CD4-positive, CD25-positive, alpha-beta regulatory T cell (primary cell): ENCODE measurements at regions not wholly inside any gene's neighbourhood (a gene's known extent, or its start where the extent isn't known, plus 50 kb on each side); places are given as distances from the start of the nearest gene placed in this dataset.

Source experiments
- ATAC-seq, 2 donors: fragments of 150-1000 bp; cut with Tn5 transposase; one replicate each; pipeline ENCODE4 v1.10.0; 2021; ENCODE audit warnings: low read depth in 2 of 2, moderate number of reproducible peaks in 2 of 2, moderate library complexity in 1 of 2
- DNase-seq, 3 donors: peaks; one replicate each; pipeline versions ENCODE4 v3.0.0 to v3.0.0-alpha.2; 2012 to 2022; ENCODE audit warnings: mixed read lengths in 1 of 3
- H3K27ac ChIP-seq: one replicate; pipeline ENCODE4 v1.7.0; 2013; ENCODE audit warnings: mild to moderate bottlenecking, low read length; ENCODE audit not compliant: insufficient read depth, poor library complexity, severe bottlenecking
- H3K27me3 ChIP-seq: one replicate; pipeline ENCODE4 v1.7.0; 2013; ENCODE audit warnings: low read length; ENCODE audit not compliant: control insufficient read depth, insufficient read depth
- H3K36me3 ChIP-seq: one replicate; pipeline ENCODE4 v1.7.0; 2013; ENCODE audit warnings: mild to moderate bottlenecking, low read length, moderate library complexity; ENCODE audit not compliant: control insufficient read depth, insufficient read depth
- H3K4me1 ChIP-seq: 2 replicates; pipeline ENCODE4 v1.7.0; 2013; ENCODE audit warnings: mild to moderate bottlenecking, low read length; ENCODE audit not compliant: insufficient read depth, control insufficient read depth, poor library complexity, severe bottlenecking
- H3K4me3 ChIP-seq: one replicate; pipeline ENCODE4 v1.7.0; 2013; ENCODE audit warnings: low read depth, mild to moderate bottlenecking, low read length, moderate library complexity
- H3K9me3 ChIP-seq, 2 experiments: 1 replicate in 1 of 2; 2 replicates in 1 of 2; pipeline ENCODE4 v1.7.0; 2013; ENCODE audit warnings: low read length in 2 of 2, mild to moderate bottlenecking in 1 of 2, moderate library complexity in 1 of 2; ENCODE audit not compliant: control insufficient read depth in 2 of 2
- H3K27ac Mint-ChIP-seq, 3 donors: one replicate each; pipeline ENCODE4 v1.8.0; 2020 to 2022; ENCODE audit warnings: mild to moderate bottlenecking in 3 of 3, mixed read lengths in 3 of 3, moderate library complexity in 2 of 3
- H3K27me3 Mint-ChIP-seq: one replicate; pipeline ENCODE4 v1.8.0; 2022; ENCODE audit warnings: mild to moderate bottlenecking, mixed read lengths
- H3K36me3 Mint-ChIP-seq: one replicate; pipeline ENCODE4 v1.8.0; 2020; ENCODE audit warnings: mixed read lengths
- H3K4me1 Mint-ChIP-seq, 4 donors: one replicate each; pipeline ENCODE4 v1.8.0; 2020 to 2022; ENCODE audit warnings: mixed read lengths in 4 of 4, mild to moderate bottlenecking in 1 of 4
- H3K4me3 Mint-ChIP-seq, 4 donors: one replicate each; pipeline ENCODE4 v1.8.0; 2020 to 2022; ENCODE audit warnings: mild to moderate bottlenecking in 4 of 4, mixed read lengths in 4 of 4, moderate library complexity in 3 of 4
- H3K9me3 Mint-ChIP-seq, 7 donors: one replicate each; pipeline ENCODE4 v1.8.0; 2020 to 2022; ENCODE audit warnings: mixed read lengths in 7 of 7, mild to moderate bottlenecking in 3 of 7, moderate library complexity in 2 of 7

DNA sequence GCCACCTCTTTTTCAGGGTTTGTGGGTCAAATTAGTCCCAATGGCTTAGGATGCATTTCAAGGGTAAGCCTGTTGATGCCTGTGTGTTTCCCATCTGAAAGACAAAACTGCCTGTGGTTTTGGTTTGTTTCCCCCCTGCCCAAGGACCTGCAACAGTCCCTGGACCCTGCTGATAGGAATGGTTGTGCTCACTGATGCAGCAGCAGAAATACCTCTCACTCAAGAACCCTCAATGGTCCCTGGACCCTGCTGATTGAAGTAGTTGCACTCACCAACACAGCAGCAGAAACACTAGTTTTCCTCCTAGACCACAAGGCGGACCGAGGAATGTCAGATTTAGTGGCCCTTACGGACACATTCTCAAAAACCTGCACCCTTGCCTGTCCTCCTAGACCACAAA lies 386.9 kb downstream of the NUP35 start:
- no peaks in the 10 kb centered on the region for H3K36me3 Mint-ChIP-seq
- H3K4me1 ChIP-seq, result no peaks in the 10 kb centered on the region
- H3K27me3 ChIP-seq, result no peaks in the 10 kb centered on the region
- H3K9me3 ChIP-seq, result no peaks in the 10 kb centered on the region
- H3K27ac Mint-ChIP-seq, result no peak overlapping the region
- H3K4me3 Mint-ChIP-seq, result no peak overlapping the region
- no peak overlapping the region for H3K27ac ChIP-seq
- ATAC-seq (no peak), DNase-seq (no peak)
- peaks cover 0 to 27% (median 3%) of the 10 kb centered on the region in 7 donors for H3K9me3 Mint-ChIP-seq
- H3K36me3 ChIP-seq, result no peaks in the 10 kb centered on the region
- no peaks in the 10 kb centered on the region for H3K27me3 Mint-ChIP-seq
- no peak overlapping the region for H3K4me3 ChIP-seq
- no peaks in the 10 kb centered on the region for H3K4me1 Mint-ChIP-seq

DNA sequence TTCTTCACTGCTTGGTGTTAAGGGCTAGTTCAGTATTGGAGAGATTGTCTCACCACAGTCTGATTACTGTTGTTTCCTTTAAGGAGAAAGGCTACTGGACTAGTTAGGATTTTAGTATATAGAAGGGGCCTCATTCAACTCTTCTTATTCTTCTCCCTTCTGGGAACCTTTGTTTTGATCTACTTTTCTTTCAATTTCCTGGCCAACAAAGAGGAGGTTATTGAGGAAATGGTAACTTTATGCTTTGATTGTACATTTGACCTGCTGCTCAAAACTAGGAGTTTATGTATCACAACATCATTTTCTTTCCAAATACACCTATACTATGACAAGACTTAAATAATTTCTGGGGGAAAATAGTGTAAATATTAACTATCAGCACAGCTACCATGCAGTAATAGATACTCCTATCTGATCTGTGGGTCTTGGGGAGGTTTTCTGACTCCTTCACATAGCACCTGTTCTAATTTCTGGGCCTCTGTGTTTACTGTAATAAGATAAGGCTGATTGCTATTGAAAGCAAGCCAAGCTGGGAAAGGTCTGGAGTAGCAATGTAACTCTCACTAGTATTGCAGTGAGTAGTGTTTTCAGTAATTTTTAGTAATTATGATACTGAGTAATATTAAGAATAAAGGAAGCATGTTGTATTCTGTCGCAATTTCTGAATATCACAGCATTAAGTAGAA lies 395.3 kb downstream of the NUP35 start:
- Histone ChIP-seq H3K4me1 (no peaks in the 10 kb centered on the region), H3K36me3 (no peaks in the 10 kb centered on the region), H3K9me3 (no peaks in the 10 kb centered on the region), H3K4me3 (no peak overlapping the region), H3K27ac (no peak overlapping the region), H3K27me3 (no peaks in the 10 kb centered on the region)
- ATAC-seq, result no peak
- Mint-ChIP-seq H3K4me3 (no peak overlapping the region), H3K4me1 (no peaks in the 10 kb centered on the region), H3K9me3 (peaks cover 0 to 28% (median 6%) of the 10 kb centered on the region in 7 donors), H3K36me3 (no peaks in the 10 kb centered on the region), H3K27ac (no peak overlapping the region), H3K27me3 (no peaks in the 10 kb centered on the region)
- DNase-seq, result no peak

DNA sequence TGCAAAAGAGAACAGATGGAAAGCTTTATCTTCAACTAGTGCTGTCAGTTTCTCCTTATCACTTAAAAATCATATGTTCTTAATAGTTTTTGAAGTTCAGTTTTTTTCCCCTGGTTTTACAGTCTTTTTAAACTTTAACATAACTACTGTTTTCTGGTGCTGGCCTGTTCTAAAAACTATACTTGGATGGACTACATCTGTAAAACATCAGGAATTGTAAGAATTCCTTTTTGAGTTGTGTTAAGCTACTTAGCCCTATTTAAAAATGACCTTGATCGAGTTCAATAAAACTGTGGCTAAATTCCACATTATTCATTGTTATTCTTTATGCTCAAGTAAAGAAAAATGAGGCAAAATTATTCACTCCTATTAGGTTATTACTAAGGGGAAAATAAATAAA lies 397.7 kb downstream of the NUP35 start:
- ATAC-seq, result no peak
- H3K27me3 Mint-ChIP-seq, result no peaks in the 10 kb centered on the region

DNA sequence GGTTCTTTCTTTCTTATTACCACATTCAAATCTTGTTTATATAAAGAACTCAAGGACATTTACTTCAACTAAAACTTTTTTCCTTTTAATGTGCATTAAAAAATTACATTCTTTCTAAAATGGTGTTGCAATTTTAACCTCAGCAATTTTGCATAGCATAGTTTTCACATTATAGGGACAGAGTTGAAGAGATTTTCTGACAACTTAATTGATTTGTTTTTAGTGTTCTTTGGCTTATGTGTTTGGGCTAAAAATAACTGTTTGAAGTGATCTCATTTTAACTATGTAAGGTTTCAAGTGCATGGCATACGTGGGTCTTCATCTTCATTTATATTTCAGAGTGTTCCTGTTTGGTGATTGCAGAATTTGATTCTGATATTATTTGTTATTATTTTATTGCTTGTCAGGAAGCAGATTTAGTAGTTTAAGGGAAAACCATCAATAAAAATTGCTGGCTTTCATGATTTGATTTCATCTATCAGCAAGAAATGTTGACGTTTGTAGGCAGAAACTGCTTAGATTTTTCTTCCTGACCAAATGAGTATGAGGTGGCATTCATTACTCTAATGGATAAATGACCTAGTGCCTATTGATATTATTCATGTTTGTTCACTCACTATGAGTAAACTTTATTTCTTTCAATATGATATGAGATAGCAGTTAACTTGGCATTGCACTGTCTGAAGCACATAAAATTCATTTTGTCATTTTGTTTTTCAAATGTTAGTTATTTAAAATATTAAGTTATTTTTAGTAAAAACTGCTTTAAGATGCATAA lies 398.4 kb downstream of the NUP35 start:
- H3K9me3 Mint-ChIP-seq, result peaks cover 4 to 35% (median 10%) of the 10 kb centered on the region in 7 donors
- no peaks in the 10 kb centered on the region for H3K36me3 Mint-ChIP-seq
- no peak overlapping the region for H3K4me3 ChIP-seq
- no peak for DNase-seq
- no peak for ATAC-seq
- H3K4me1 Mint-ChIP-seq, result no peaks in the 10 kb centered on the region
- H3K36me3 ChIP-seq, result no peaks in the 10 kb centered on the region
- H3K27me3 Mint-ChIP-seq, result no peaks in the 10 kb centered on the region
- H3K9me3 ChIP-seq, result peaks cover 3 to 4% of the 10 kb centered on the region in 2 experiments
- H3K4me1 ChIP-seq, result no peaks in the 10 kb centered on the region
- H3K27ac ChIP-seq, result no peak overlapping the region
- no peak overlapping the region for H3K4me3 Mint-ChIP-seq
- no peak overlapping the region for H3K27ac Mint-ChIP-seq
- H3K27me3 ChIP-seq, result no peaks in the 10 kb centered on the region

More for the DNA sequence above, 397.7 kb downstream of the NUP35 start:
- H3K27me3 ChIP-seq, result no peaks in the 10 kb centered on the region
- Mint-ChIP-seq H3K4me1 (no peaks in the 10 kb centered on the region), H3K36me3 (no peaks in the 10 kb centered on the region), H3K9me3 (peaks cover 0 to 27% (median 7%) of the 10 kb centered on the region in 7 donors), H3K27ac (no peak overlapping the region), H3K4me3 (no peak overlapping the region)
- H3K9me3 ChIP-seq, result peaks cover 3 to 4% of the 10 kb centered on the region in 2 experiments
- H3K27ac ChIP-seq, result no peak overlapping the region
- no peaks in the 10 kb centered on the region for H3K36me3 ChIP-seq
- no peaks in the 10 kb centered on the region for H3K4me1 ChIP-seq
- DNase-seq, result no peak
- H3K4me3 ChIP-seq, result no peak overlapping the region

DNA sequence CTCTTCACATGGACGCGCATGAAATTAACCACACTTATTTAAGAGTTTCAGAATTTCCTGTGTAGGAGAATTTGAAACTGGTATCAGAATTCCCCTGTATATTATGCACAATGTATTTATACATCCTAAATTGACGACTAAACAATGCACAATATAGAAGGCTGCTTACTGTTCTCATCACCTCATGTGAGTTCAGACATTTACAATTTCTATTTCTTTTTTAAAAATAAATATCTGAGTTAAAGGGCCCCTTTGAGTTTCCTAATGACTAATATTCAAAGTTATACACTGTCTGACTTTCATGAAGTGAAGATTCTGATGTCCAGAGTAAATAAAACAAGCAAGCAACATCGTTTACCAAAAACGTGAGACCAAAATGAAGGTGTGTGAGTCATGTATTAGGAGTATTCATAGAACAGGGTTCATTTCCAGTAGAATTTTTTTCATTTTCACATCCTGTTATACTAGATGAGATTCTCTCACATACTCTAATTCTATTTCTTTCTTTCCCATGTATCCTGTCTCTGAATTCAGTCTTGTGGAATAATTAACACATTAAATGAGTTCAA lies 406.2 kb downstream of the NUP35 start:
- DNase-seq (no peak), ATAC-seq (no peak)
- H3K27ac Mint-ChIP-seq, result no peak overlapping the region
- H3K4me1 ChIP-seq, result no peaks in the 10 kb centered on the region
- no peaks in the 10 kb centered on the region for H3K36me3 Mint-ChIP-seq
- peaks cover 3 to 4% of the 10 kb centered on the region in 2 experiments for H3K9me3 ChIP-seq
- no peak overlapping the region for H3K27ac ChIP-seq
- no peaks in the 10 kb centered on the region for H3K27me3 ChIP-seq
- no peaks in the 10 kb centered on the region for H3K4me1 Mint-ChIP-seq
- peaks cover 0 to 32% (median 4%) of the 10 kb centered on the region in 7 donors for H3K9me3 Mint-ChIP-seq
- H3K36me3 ChIP-seq, result no peaks in the 10 kb centered on the region
- H3K4me3 ChIP-seq, result no peak overlapping the region
- H3K4me3 Mint-ChIP-seq, result no peak overlapping the region
- no peaks in the 10 kb centered on the region for H3K27me3 Mint-ChIP-seq

DNA sequence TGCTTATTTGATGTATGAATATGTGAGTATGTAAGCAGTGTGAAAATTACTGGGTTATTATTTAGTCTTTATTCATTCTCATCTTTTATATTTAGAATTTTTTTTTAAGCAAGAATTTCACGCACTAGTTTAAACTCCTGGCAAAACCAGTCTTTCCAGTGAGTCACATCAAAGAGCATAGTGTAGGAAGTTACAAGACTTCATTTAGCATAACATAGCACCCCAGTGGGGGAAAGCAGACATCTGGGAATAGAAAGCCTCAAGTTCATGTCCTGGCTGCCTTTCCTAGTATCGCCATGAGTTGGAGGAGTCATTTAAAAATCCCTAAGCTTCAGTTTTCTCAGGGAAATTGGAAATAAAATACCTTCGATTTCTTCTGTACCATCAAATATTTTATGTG lies 408.3 kb downstream of the NUP35 start:
- Histone ChIP-seq H3K4me3 (no peak overlapping the region), H3K27me3 (no peaks in the 10 kb centered on the region), H3K36me3 (no peaks in the 10 kb centered on the region), H3K9me3 (no peaks in the 10 kb centered on the region), H3K27ac (no peak overlapping the region), H3K4me1 (no peaks in the 10 kb centered on the region)
- H3K27me3 Mint-ChIP-seq, result no peaks in the 10 kb centered on the region
- ATAC-seq (no peak), DNase-seq (no peak)
- H3K4me3 Mint-ChIP-seq, result no peak overlapping the region
- H3K27ac Mint-ChIP-seq, result no peak overlapping the region
- no peaks in the 10 kb centered on the region for H3K36me3 Mint-ChIP-seq
- no peaks in the 10 kb centered on the region for H3K4me1 Mint-ChIP-seq
- peaks cover 0 to 22% (median 3%) of the 10 kb centered on the region in 7 donors for H3K9me3 Mint-ChIP-seq

DNA sequence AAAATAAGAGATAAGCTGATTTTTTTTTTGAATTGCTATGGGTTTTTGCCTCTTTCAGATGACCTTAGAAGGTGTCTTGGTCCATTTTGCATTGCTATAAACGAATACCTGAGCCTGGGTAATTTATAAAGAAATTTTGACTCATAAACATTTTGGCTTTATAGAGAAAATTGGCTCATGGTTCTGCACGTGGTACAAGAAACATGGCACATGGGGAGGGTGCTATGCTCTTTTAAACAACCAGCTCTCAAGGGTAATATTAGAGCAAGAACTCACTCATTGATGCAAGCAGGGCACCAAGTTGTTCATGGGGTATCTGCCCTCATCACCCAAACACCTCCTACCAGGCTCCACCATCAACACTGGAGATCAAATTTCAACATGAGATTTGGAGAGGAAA lies 408.8 kb downstream of the NUP35 start:
- Mint-ChIP-seq H3K9me3 (peaks cover 0 to 20% (median under 1%) of the 10 kb centered on the region in 7 donors), H3K4me3 (no peak overlapping the region), H3K27me3 (no peaks in the 10 kb centered on the region), H3K27ac (no peak overlapping the region), H3K36me3 (no peaks in the 10 kb centered on the region), H3K4me1 (no peaks in the 10 kb centered on the region)
- H3K4me1 ChIP-seq, result no peaks in the 10 kb centered on the region
- no peak overlapping the region for H3K27ac ChIP-seq
- H3K4me3 ChIP-seq, result no peak overlapping the region
- no peak for ATAC-seq
- H3K27me3 ChIP-seq, result no peaks in the 10 kb centered on the region
- H3K9me3 ChIP-seq, result no peaks in the 10 kb centered on the region
- DNase-seq, result no peak
- no peaks in the 10 kb centered on the region for H3K36me3 ChIP-seq
